Stimulated activated CD4-positive, alpha-beta T cell treated with anti-CD3 and anti-CD28 coated beads, Interleukin-12 subunit alpha, Interleukin-12 subunit beta, amount 100 ng/mL, for 4 hours (primary cell): ENCODE measurements at regions not wholly inside any gene's neighbourhood (a gene's known extent, or its start where the extent isn't known, plus 50 kb on each side); places are given as distances from the start of the nearest gene placed in this dataset.

ENCODE experiments used
- DNase-seq: peaks from one replicate; pipeline ENCODE4 v3.0.0-alpha.2; 2020

DNA sequence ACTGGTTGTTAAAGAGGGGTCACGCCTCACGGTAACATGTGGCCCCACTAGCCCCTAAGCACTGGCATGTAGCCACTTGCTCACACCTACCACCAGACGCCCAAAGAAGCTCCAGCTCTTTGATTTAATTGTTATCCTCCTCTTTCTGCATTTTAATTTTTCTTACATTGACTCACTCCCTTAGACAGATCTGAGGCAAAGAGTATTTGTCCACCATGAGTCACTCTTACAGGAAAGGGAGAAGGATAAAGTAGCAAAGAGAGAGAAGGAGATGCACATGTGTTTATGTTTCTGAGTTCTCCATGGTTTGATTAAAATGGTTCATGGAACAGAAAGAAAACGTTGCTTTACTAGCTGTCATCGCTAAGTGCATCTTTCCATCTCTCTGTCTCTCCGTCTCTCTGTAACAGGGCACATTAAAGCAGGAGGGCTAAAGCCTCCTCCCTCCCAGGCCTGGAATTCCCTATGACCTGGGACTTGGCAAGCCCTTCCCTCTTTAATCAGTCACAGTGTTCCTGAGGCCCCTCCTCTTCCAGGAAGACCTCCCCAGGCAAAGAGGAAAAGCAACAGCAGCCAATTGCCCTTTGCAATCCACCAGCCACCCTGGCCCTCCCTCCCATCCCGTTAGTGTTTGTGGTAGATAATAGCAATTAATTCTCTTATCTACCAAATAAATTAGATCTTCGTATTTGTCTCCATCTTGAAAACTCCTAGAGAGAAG is 112.8 kb upstream of the TSHZ2 start:
- no peak for DNase-seq

DNA sequence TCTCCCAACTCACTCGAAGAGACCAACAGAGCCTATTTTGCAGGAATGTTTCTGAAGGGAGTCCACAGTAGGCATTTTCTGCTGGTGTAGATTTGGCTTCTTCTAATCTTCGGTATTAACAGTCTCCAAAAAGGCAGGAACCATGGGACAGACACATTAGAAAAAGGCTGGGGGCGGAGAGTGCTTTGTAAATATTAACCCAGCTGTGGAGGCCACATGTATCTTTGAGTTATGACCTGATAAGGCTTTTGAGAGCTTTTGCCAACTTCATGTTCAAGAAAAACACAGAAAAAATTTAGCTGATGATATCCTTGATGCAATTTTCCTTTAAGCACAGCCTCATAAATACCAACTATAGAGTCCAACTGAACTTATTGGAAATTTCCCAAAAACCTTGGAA is 119.4 kb upstream of the TSHZ2 start:
- DNase-seq, result no peak

DNA sequence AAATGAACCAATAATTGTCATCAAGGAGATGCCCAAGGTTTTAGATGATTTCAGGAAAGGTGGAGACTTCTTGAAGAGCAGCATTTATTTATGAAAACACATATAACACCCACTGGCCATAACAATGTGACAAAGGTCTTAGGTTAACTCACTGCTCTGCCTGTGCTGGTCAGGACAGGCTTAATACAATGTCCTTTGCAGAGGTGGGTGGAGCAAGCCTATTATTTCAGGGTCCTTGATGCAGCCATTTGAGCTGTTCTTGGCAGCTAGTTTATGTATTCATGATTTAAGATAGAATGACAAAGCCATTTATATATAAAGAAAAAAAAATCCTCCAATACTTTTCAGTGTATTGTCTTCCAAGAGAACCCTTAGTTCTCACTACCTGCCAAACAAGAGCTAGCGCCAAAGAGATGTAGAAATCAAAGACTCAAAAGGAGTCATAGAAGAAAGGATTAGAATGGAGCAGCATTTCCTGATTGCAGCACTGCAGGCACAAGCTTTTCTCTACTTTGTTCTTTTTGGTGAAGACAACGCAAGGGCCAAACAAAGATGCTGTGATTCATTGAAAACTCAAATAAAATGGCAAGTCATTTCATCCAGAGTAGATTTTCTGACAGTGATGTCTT is 124.3 kb upstream of the TSHZ2 start:
- DNase-seq, result no peak

DNA sequence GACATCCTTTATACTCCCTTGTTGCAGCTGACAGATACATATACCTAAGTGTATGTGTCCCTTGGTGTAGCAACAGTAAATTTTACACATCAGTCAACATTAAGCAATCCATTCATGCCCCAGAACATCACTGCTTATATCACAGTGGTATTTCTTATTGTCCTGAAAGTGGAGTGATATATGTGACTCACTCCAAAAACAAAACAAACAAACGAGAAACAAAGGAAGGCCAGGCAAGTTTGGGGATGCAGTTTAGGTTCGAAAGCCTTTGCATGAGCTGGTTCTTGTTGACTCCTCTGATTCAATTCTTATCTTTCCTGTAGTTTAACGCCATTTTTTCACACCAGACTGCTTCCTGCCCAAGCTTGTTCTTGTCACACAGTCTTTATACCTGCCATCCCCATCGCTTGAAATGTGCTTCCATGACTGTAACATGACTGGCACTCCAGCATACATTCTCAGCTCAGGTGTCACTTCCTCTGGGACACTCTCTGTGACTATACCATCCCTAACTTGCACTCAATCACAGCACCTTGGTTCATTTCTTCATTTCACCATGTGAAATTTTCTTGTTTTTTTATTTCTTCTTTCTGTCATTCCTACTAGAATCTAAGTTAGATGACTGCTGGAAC is 125.0 kb upstream of the TSHZ2 start:
- no peak for DNase-seq

DNA sequence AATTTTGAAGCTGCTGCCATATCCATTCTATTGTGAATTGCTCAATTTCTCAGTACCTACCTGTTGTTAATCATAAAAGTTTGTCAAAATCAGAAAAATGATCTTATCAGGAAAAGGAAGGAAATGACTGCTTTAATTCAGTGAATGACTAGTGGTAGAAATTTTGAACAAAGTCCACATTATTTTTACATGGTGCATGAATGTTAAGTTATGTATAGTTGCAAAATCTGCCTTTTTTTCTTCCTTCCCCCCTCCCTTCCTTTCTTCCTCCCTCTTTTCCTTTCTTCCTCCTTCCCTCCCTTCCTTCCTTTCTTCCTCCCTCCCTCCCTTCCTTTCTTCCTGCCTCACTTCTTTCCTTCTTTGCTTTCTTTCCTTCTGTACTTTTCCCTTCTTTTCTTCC is 127.1 kb upstream of the TSHZ2 start:
- no peak for DNase-seq

DNA sequence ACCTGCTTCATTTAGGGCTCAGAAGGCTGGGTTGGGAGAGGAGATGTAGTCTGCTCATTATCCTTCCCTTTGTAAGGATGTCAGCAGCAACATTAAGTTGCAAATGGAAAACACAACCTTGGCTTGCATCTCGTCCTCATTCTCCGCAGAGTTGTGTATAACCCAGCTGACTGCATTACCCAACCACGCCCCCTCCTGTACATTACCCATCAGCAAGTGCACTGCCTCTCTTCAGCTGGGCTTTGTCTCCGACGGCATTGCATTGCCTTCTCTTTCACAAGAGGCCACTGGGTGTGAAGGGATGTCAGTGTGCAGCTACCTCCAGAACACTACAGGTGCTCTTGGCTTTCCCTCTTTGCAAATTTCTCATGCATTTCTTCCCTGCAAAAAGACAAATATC is 128.7 kb upstream of the TSHZ2 start:
- DNase-seq, result no peak

DNA sequence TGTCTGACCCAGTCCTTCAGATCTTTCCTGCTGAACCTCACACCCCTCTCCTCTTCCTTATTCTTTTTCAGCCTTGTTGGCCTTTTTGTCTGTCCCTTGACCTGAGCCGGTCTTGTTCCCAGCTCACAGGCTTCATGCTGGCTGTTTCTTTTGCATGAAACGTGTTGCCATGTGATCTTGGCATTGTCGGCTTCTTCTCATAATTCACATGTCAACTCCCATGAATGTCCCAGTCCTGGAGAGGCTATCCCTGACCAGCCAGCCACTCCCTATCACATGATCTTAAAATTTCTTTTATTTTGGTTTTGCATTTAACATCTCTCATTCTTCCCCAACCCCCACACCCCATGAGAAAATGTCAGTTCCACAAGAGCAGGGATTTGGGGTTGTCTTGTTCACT is 131.2 kb upstream of the TSHZ2 start:
- no peak for DNase-seq

DNA sequence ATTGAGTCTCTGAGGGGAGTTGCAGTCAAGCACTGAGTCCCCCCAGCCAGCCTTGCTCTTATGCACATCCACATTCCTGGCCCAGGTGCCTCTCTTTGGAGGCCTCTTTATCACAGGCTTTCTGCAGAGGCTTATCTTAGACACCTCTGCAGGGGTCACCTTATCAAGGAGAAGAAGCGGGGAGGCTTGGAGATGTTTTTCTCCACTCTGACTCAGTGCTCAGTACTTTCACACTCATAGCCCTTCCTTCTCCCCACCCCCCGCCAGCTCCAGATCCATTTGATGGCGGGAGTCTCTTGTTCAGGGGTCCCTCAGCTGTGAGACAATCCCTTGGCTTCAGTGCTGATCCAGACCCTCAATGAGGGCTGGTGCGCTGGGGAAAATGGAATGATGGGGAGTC is 132.1 kb upstream of the TSHZ2 start:
- no peak for DNase-seq

DNA sequence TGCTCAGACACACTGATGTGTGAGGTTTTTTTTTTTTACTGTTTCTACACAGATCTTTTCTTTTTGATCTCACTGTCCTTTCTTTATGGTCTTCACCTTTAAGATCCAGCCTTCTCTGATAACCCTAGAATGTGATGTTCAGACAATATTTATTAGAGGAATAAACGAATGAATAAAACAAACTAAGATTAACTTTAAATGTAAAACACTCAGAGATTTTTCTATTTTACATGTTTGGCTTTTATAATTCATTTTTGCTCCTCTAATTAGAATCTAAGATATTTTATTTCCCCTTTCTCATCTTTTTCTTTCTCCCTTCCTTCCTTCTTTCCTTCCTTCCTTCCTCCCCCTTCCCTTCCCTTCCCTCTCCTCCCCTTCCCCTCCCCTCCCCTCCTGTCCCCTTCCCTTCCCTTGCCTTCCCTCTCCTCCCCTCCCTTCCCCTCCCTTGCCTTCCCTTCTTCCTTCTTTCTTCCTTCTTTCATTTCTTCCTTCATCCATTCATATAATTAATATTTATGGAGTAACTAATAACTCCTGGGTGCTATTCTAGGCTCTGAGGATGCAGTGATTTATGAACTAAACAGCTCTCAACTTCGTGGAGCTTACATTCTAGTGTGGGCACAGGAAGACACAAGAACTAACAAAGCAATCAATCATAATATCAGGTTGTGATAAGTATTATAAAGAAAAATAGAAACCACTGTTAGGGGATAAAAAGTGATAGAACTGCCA is 133.5 kb upstream of the TSHZ2 start:
- no peak for DNase-seq

DNA sequence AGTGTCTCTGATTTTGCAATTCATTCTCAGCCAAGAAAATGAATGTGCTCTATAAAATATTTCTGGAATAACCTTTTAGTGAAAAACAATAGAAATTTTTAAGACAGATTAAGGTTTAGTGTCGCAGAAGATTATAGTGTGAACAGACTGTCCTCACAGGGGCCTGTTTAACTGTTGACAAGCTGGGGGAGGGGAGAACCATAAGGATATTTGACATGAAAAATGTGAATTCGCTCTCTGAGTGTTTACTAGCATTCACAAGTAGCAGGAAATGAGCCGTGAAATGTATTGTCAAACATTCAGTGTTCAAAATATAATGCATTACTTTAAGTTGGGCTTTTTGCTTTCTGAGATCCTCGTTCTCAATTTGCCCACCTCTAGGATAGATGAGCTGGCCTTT is 134.8 kb upstream of the TSHZ2 start:
- DNase-seq, result no peak

DNA sequence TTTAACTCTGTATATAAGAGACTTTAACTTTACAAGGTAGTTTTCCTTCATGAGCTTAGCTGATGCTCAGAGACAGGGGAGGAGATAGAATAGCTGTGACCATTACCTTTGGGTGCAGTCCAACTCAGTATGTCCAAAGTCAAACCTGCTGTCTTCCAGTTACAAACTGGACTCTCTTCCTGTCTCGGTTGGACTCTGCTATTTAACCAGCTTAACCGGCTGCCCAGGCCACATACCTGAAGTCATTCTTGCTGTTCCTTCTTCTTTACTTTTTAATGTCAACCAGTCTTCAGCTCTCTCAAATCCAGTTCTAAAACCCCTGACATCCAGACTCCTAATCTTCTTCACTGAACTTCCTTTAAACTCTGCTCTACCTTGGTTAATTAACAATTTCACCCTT is 138.3 kb upstream of the TSHZ2 start:
- DNase-seq, result no peak

DNA sequence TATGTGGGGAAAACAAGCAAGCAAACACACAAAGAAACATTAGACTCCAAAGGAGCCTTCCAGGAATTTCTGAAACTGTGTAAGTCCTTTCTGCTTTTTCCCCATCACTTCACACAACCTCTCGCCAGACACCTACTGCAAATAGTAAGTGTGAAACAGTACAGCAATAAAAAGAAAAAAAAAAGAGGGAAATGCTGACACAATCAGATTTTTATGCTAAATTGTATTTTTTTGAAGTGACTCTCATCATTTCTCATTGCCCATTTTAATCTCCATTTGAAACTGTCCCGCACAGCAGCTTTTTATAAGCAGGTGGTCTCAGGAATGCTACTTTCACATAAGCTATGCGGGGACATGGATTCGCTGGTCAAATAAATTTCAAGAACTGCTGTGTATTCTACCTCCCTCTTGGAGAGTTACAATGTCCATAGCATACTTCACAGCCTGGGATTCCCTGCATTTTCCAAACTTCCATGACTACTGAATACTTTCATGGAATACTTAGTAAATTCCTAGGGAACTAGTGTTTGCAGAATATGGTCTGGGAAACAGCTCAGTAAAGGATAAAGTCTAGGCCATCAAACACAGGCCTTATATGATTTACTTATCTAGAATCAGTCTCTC is 139.9 kb upstream of the TSHZ2 start:
- no peak for DNase-seq

DNA sequence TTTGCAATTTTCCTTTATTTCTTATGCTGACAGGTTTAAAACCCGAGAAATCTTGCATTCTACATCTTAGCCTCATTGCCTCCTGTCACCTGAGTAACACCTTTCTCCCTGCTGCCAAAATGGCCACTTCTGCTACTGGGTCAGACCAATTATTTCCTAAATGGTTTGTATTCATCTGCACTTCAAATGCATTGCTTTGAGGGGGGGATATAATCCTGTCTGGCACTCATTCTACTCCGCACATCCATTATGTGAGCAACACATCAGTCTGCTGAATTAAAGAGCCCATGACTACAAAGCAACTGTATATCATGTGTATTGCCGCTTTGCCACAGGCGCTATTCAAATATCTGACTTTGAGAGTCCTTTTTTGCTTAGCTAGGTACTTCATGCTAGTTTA is 141.6 kb upstream of the TSHZ2 start:
- no peak for DNase-seq

DNA sequence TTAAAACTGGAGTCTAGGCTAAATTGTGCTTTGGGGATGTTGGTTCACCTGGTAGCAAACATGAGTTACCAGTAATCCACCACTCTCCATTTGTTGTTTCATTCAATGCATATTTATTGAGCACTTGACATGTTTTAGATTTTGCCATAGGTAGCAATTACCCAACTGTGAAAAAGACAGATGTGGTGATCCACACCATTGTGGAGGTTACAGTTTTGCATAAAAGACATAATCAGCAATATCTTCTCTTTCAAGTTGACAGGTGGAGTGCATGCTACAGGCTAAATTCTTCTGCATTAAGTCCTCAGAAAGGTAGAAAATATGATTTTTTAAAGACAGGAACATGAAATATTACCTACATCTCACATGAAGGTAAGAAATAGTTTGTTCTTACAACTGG is 143.0 kb upstream of the TSHZ2 start:
- DNase-seq, result no peak

DNA sequence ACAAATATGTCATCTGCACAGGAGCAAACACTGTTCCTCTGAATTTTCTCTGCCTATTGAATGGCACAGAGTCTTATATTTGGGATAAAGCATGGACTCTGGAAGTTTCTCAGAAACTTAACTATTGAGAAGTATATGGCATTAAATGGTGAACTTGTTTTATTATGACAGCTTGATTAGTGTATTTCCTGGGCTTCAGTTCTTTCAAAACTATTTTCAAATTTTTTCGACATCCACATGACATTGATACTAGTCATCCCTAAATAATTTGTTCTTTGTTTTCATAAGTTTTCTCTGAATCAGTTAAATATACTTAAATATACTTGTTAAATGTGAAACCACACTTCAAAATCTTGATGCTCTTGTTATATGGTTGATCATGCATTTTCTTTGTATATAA is 144.0 kb upstream of the TSHZ2 start:
- no peak for DNase-seq

DNA sequence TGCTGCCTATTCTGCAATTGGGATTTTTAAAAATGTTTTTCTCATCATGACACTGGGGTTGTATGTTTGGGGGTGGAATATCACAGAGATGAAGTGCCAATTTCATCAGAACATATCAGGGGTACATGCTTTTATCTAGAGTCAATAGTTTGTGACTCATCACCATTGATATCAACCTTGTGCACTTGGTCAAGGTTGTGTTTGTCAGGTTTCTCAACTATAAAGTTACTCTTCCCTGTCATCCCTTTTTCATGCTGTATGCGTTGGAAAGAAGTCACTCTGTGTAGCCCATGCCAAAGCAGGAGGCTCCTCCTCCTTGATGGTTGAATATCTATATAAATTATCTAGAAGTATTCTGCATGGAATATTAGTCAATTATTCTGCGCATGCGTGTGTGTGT is 145.4 kb upstream of the TSHZ2 start:
- DNase-seq, result no peak

DNA sequence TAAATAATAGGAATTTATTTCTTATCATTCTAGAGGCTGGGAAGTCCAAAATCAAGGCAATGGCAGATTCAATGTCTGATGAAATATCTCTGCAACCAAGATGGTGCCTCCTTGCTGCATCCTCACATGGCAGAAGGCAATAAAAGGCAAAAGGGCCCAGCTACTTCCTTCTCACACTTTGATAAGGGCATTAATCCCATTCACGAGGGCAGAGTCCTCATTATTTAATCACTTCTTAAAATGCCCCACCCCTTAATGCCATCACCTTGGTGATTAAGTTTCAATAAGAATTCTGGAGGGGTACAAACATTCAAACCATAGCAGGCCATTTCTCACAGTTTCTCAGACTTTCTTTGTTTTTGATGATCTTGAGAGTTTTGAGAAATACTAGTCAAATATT is 145.8 kb upstream of the TSHZ2 start:
- no peak for DNase-seq

DNA sequence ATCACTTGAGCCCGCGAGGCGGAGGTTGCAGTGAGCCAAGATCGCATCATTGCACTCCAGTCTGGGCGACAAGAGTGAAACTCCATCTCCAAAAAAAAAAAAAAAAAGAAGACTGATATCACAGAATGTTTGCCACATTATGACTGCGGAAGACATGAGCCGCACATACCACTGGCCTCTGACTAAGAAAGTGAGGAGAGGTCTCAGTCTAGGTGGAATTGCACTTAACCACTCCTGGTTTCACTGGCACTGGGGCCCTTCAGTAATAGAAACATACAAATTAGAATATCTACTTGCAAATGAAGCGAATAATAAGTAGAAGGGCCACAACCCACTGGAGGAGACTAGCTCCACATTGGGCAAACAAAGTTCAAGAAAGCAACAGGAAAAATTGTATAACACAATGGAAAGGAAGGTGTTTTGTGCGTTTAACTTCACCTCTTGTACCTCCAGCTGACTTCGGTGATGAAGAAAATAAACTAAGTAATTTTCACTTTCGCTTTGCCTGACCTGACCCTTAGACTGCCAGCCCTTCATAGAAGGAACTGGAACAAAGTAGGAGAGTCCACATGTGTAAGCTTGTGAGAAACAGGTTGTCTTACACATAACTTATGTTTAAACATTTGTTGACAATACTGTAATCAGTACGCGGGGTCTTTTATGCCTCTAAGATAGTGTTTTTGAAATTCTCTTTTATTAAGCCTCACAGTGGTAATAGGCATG is 147.5 kb upstream of the TSHZ2 start:
- no peak for DNase-seq

DNA sequence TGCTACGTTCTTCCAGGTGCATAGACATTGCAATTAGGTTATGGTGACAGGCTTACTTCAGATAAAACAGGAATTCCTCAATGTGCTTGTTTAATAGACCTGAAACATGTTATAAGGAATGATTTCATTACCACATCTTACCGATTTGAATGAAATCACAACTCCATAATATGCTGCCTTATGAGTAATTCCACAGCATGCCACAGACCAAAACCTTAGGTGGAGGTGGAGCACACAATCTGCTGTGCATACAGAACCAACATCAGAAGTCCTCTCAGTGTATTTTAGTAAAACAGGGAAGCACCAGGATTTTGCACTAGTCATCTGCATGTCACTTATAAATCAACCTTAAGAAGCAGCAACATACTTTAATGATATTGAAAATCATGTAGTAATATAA is 148.9 kb upstream of the TSHZ2 start:
- no peak for DNase-seq

DNA sequence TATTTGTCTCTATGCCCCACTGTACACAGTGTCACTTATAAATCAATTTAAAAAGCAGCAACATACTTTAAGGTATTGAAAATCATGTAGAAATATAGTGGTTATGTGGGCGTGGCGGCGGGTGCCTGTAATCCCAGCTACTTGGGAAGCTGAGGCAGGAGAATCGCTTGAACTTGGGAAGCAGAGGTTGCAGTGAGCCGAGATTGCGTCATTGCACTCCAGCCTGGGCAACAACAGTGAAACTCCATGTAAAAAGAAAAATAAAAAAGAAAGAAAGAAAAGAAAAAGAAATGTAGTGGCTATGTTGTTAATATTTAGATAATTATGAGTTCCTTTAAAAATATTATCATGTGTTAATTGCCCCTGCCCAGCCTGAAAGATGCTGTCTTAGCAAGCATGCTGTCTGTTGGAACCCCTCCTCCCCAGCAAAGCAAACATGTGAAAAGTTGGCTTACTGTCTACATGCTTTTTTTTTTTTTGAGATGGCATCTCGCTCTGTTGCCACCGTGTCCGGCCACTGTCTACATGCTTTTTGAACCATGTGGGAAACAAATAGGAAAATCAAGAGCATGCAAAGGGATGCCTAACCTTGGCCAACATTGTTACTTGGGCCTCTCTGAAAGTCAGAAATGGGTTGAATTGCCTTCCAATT is 151.4 kb upstream of the TSHZ2 start:
- DNase-seq, result no peak

DNA sequence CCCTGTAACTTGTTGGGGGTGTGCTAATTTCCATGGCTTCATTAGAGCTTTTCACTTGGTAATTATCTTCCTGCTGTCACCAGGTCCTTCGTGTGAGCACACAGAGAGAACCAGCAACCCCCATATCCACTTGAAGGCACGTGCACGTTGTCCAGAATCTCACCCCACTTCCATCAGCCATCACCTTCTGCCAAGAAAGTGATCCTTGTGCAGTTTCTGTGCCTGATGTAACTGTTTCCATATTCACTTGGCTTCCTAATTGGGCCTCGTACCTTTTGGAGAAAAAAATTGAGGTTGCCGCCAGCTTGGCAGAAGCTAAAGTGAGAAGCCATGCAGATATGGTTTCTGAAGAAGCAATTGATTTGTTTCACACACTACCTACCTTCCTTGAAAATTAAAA is 153.7 kb upstream of the TSHZ2 start:
- no peak for DNase-seq

DNA sequence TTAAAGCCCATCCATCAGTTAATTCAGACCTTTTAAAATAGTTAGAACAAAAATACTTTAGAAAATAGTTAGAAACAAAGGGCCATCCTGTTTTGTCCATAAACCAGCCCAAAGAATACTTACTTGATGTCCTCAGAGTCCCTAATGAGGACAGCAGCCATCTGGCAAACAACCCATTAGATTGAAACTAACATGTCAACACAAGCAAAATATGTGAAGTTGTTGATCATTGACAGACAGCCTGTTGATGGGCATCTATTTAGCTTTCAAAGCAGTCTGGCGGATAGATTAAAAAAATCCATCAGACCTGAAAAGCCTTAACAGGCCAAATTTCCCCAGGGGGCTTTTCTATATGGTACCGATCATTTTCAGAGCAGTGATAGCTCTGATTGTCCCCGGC is 154.2 kb upstream of the TSHZ2 start:
- no peak for DNase-seq
